Stomach smooth muscle (tissue), 2 donors: ENCODE measurements at regions not wholly inside any gene's neighbourhood (a gene's known extent, or its start where the extent isn't known, plus 50 kb on each side); places are given as distances from the start of the nearest gene placed in this dataset.
A peak's percentile ranks its signal among the peaks of the same experiment; 100 is the strongest.
"Not testable (repeated sequence)": the region's sequence is repeated elsewhere in the genome, so short reads cannot be mapped to it uniquely, and the experiment has no call there.

Experiments
- H3K27ac ChIP-seq: one replicate; pipeline ENCODE4 v1.7.0; 2013; ENCODE audit warnings: mild to moderate bottlenecking, low read length, inconsistent platforms
- H3K27me3 ChIP-seq, 2 donors: one replicate each; pipeline ENCODE4 v1.7.0; 2013; ENCODE audit warnings: low read length in 2 of 2; ENCODE audit not compliant: insufficient read depth in 2 of 2, control insufficient read depth in 1 of 2
- H3K36me3 ChIP-seq, 2 donors: one replicate each; pipeline ENCODE4 v1.7.0; 2013; ENCODE audit warnings: low read length in 2 of 2; ENCODE audit not compliant: control insufficient read depth in 2 of 2, insufficient read depth in 2 of 2
- H3K4me1 ChIP-seq: one replicate; pipeline ENCODE4 v1.7.0; 2013; ENCODE audit warnings: low read length; ENCODE audit not compliant: control insufficient read depth, insufficient read depth
- H3K4me3 ChIP-seq, 2 donors: one replicate each; pipeline ENCODE4 v1.7.0; 2013; ENCODE audit warnings: low read length in 2 of 2
- H3K9ac ChIP-seq, 2 donors: one replicate each; pipeline ENCODE4 v1.7.0; 2013; ENCODE audit warnings: low read length in 2 of 2, mild to moderate bottlenecking in 1 of 2
- H3K9me3 ChIP-seq, 2 donors: one replicate each; pipeline ENCODE4 v1.7.0; 2013; ENCODE audit warnings: low read length in 2 of 2; ENCODE audit not compliant: control insufficient read depth in 2 of 2
- donor health status: healthy.
- donor health status: Pancreatic carcinoma.

DNA sequence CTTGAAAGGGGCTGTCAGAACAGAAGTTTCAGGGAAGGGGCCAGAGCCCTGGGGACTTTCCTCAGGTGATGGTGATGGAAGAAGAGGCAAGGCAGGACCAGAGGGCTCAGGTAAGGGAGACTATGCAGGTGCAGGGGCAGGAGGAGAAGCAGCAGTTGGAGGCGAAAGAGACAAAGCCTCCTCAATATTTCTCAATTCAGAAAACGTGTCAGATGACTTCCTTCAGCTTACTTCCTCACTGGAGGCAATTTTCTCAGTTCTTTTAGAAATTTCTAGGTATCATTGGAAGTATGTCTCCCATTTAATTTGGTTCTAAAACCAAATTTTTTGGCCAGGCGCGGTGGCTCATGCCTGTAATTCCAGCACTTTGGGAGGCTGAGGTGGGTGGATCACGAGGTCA, 112.4 kb downstream of the PPIAL4G start:
- not testable (repeated sequence) for H3K4me3 ChIP-seq, H3K4me1 ChIP-seq, H3K36me3 ChIP-seq, H3K27me3 ChIP-seq, H3K9ac ChIP-seq, H3K27ac ChIP-seq, H3K9me3 ChIP-seq

DNA sequence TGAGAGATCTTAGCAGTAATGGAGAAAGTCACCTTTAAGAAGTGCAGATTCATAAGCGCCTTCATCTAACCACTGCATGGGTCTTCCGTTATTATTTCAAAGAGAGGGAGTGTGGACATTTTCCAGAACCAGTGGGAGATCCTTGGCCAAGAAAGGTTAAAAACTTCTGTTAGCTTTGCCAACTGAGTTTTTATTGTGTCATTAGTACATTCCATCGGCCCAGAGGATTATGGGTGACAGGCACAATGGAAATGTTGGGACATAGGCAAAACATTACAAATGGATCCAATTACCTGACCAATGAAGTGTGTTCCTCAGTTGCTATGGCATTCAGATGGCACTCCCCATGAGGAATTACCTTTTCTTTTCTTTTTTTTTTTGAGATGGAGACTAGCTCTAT, 115.5 kb downstream of the PPIAL4G start:
- Histone ChIP-seq H3K27me3 (peaks cover 0 to 3% of the 10 kb centered on the region in 2 donors), H3K27ac (no peak overlapping the region), H3K9ac (no peak overlapping the region), H3K9me3 (no peaks in the 10 kb centered on the region), H3K36me3 (no peaks in the 10 kb centered on the region), H3K4me1 (no peaks in the 10 kb centered on the region), H3K4me3 (no peak overlapping the region)

DNA sequence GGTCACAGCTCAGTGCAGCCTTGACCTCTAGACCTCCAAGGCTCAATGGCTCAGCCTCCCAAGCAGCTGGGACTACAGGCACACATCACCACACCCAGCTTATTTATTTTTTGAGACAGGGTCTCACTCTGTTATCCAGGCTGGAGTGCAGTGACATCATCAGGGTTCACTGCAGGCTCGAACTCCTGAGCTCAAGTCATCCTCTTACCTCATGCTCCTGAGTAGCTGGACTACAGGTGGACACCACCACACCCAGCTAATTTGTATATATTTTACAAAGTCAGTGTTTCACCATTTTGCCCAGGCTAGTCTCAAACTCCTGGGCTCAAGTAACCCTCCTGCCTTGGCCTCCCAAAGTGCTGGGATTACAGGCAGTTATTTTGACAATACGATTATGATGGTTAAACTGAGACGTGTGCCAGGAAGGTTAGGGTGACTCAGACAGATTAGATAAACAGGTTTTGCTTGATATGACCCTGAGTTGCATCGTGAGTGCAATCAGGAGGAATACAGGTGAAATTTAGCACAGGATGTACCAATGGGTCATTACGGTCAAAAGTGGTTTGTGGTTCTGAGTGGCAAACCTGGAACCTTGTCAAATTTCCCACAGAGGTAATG, 116.9 kb downstream of the PPIAL4G start:
- H3K9ac ChIP-seq, H3K4me3 ChIP-seq, H3K4me1 ChIP-seq, H3K27ac ChIP-seq, H3K36me3 ChIP-seq, H3K9me3 ChIP-seq: not testable (repeated sequence)
- peaks cover 11 to 14% of the 10 kb centered on the region in 2 donors for H3K27me3 ChIP-seq

DNA sequence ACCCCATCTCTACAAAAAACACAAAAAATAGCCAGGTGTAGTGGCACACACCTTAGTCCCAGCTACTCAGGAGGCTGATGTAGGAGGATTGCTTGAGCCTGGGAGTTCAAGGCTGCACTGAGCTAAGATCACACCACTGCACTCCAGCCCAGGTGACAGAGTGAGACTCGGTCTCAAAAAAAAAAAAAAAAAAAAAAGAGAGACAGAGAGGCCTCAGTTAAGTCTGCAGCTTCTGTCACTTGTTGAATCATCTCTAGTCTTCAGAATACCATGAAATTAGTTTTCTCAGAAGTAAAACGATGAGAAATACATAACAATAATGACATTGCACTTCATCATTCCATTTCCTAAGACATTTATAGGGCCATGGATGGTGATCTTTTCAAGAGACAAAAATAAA, 118.0 kb downstream of the PPIAL4G start:
- H3K4me1 ChIP-seq, H3K36me3 ChIP-seq: not testable (repeated sequence)

DNA sequence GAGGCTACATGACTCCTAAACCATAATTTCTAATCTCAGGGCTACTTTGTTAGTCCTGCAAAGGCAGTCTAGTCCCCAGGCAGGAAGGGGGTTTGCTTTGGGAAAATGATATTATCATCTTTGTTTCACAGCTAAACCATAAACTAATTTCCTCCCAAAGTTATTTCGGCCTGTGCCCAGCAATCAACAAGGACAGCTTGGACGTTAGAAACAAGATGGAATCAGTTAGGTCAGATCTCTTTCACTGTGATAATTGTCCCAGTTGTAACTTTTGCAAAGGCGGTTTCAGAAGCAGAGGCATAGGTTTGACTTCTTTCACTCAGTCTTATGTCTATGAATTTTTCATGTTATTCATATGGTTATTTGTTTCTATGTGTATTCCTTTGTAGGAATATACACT, 119.1 kb downstream of the PPIAL4G start:
- H3K9ac ChIP-seq, H3K4me1 ChIP-seq, H3K4me3 ChIP-seq, H3K36me3 ChIP-seq, H3K9me3 ChIP-seq, H3K27ac ChIP-seq: not testable (repeated sequence)
- peaks cover 11 to 14% of the 10 kb centered on the region in 2 donors for H3K27me3 ChIP-seq

More for the DNA sequence above, 118.0 kb downstream of the PPIAL4G start:
- H3K27me3 ChIP-seq = peaks cover 11 to 14% of the 10 kb centered on the region in 2 donors
- H3K9me3 ChIP-seq, H3K4me3 ChIP-seq, H3K9ac ChIP-seq, H3K27ac ChIP-seq: not testable (repeated sequence)

DNA sequence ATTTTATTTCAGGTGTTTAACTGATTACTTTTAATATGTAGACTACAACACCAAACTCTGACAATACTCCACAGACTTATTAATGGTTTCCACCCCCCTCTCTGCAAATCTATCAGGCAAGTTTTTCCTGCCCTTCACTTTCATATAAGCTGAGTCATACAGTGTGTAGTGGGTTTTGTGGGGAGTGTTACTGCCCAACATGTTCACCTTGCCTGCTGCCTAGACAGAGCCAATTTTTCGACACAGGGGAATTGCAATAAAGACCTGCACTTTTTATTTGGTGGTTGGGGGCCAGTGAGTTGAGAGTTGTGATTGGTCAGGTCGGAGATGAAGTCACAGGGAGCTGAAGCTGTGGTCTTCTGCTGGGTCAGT, 119.7 kb downstream of the PPIAL4G start:
- Histone ChIP-seq H3K4me3 (no peak overlapping the region), H3K36me3 (no peaks in the 10 kb centered on the region), H3K4me1 (peaks cover 6% of the 10 kb centered on the region), H3K9me3 (no peaks in the 10 kb centered on the region), H3K27ac (no peak overlapping the region), H3K27me3 (peaks cover 11 to 14% of the 10 kb centered on the region in 2 donors), H3K9ac (no peak overlapping the region)

DNA sequence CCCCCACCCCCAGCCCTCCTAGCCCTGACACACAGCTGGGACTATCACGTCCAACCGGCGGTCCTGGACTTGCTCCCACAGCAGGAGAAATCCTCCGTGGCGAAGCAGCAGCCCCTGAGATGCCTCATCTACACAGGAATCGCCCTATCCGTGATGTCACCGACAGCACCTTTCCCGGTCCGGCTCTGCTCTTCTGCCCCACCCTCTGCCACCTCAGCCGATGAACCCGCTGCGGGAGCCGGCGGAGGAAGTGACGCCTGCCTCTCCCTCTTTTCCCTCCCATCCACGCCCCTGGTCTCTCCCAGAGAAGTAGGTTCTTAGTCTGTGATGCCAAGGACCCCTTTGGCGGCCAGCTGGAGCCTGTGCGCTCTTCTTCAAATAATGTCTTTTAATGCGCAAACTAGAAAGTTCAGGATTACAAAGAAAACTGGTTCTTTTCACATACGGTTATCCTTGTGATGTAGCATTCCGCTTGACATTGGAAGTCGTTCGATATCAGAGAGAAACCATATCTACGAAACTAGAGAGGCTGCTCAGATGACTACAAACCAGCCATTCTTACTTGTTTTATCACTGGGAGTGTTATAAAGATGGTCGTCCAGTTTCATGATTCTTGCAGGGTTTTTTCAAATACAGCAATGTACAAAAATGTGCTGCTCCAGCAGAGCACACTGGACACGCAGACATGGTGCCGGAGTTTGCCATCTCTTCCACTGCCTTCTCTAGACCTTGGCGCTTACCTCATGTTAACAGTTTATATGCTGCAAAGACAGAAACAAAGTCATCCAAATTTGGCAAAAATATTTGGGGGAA, 120.3 kb downstream of the PPIAL4G start:
- H3K4me1 ChIP-seq = peaks cover 6% of the 10 kb centered on the region
- no peak overlapping the region for H3K27ac ChIP-seq
- peaks cover 14% of the 10 kb centered on the region in 2 donors for H3K27me3 ChIP-seq
- H3K9ac ChIP-seq = no peak overlapping the region
- H3K9me3 ChIP-seq = no peaks in the 10 kb centered on the region
- no peak overlapping the region for H3K4me3 ChIP-seq
- no peaks in the 10 kb centered on the region for H3K36me3 ChIP-seq

DNA sequence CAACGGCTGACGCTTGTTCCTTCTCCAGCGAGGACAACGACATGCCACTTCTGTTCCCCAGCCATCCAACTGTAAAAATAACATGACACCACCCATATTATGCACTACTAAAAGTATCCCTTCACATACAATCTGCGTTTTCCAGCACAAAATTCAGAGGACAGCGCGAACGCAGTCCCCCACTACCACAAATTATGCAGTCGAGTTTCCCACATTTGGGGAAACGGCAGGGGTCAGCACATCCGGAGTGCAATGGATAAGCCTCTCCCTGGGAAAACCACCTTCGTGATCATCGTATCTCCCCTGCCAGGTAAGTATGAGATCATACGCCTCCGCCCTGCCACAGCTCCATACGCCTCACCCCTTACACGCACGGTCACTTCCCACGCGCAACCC, 120.9 kb downstream of the PPIAL4G start:
- Histone ChIP-seq H3K4me1 (peaks cover 6% of the 10 kb centered on the region), H3K27me3 (peaks cover 14 to 17% of the 10 kb centered on the region in 2 donors), H3K9ac (no peak overlapping the region), H3K27ac (no peak overlapping the region), H3K4me3 (no peak overlapping the region), H3K36me3 (no peaks in the 10 kb centered on the region), H3K9me3 (no peaks in the 10 kb centered on the region)

DNA sequence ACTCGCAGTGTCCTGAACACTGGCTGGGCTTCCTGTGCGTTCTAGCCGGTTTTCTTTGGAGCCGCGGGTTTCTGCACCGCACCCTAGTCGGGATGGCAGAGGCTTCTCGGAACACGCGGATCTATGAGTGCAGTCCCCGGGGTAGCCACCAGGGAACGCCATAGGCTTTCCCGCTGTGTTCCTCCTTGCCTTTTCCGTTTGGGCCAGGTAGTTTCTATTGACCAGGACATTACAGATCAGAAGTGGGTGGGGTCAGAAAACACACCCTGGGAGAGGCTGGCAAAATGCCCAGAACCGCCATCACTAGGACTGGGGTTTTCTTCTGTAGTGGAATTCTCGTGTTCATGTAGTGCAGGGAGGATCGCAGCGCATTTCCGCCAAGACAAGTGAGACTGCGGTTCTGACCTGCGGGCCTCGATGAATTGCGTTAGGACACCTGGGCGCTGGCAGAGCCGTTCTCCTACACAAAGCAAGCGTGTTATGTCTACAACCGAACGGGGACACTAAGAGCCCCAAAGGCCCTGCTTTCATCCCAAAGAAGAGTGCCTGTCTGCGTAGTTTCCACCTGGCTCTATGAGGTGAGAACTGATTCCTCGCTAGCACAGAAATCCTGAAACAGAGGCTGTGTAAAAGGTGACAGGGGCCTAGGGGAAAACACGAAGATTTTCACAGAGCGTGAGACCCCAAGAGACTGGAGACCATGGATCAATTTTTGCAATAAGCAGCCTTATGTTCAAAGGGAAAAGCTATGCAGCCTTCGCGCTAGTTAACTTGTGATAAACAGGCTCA, 121.5 kb downstream of the PPIAL4G start:
- not testable (repeated sequence) for H3K36me3 ChIP-seq, H3K27ac ChIP-seq, H3K4me1 ChIP-seq, H3K9me3 ChIP-seq, H3K9ac ChIP-seq
- Histone ChIP-seq H3K27me3 (peaks cover 14 to 21% of the 10 kb centered on the region in 2 donors), H3K4me3 (peak overlapping the region; percentile 19 to 35)

DNA sequence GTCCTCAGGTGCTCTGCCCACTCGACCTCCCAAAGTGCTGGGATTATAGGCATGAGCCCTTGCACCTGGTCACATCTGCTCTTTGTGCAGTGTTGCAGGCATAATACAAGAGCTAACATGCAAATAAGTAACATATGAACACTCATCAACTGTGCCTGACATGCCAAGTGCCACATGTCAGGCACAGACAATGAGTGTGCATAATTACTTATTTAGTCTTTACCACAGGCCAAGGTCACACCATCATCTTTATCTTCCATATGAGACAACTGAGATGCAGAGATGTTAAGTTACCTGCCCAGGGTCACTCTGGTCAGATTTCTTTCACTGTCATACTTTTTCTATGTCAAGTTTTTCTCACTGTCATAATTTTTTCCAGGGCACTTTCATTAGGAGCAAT, 126.1 kb downstream of the PPIAL4G start:
- Histone ChIP-seq H3K27ac (no peak overlapping the region), H3K4me1 (peaks cover 7% of the 10 kb centered on the region), H3K9me3 (no peaks in the 10 kb centered on the region), H3K4me3 (no peak overlapping the region), H3K9ac (no peak overlapping the region), H3K27me3 (peaks cover 42 to 46% of the 10 kb centered on the region in 2 donors), H3K36me3 (no peaks in the 10 kb centered on the region)
